MCF 10A (cell line): ENCODE measurements at regions not wholly inside any gene's neighbourhood (a gene's known extent, or its start where the extent isn't known, plus 50 kb on each side); places are given as distances from the start of the nearest gene placed in this dataset.

Source experiments
- BruUV-seq: library from RNA; stranded (reverse); fragments of 400-500 nt; replicated peaks from 2 replicates; lab custom pipeline; 2021; lab: Mats Ljungman, UMichigan
- CTCF ChIA-PET: fragments of 300-600 bp; sonication (Branson Sonifier 250); formaldehyde crosslinking; extraction: SDS; loops from one replicate; lab custom pipeline; 2021; ENCODE audit warnings: antibody characterized with exemption, inconsistent platforms; lab: Yijun Ruan, JAX
- POLR2A ChIA-PET: fragments of 300-600, 350-650 bp; sonication (Branson Sonifier 250); formaldehyde crosslinking; extraction: SDS; loops from one replicate; lab custom pipeline; 2020; ENCODE audit warnings: antibody characterized with exemption, inconsistent platforms; lab: Yijun Ruan, JAX
- DNase-seq: peaks from one replicate; pipeline ENCODE4 v3.0.0-alpha.2; 2018; ENCODE audit not compliant: unreplicated experiment
- H3K27ac Mint-ChIP-seq: one replicate; pipeline ENCODE4 v1.8.0; 2022; ENCODE audit warnings: mild to moderate bottlenecking, low read depth, mixed read lengths; ENCODE audit not compliant: unreplicated experiment
- H3K27me3 Mint-ChIP-seq: one replicate; pipeline ENCODE4 v1.8.0; 2022; ENCODE audit warnings: mixed read lengths; ENCODE audit not compliant: insufficient read depth, unreplicated experiment
- H3K36me3 Mint-ChIP-seq: one replicate; pipeline ENCODE4 v1.8.0; 2022; ENCODE audit warnings: mild to moderate bottlenecking, moderate library complexity, mixed read lengths; ENCODE audit not compliant: insufficient read depth, unreplicated experiment
- H3K4me1 Mint-ChIP-seq: one replicate; pipeline ENCODE4 v1.8.0; 2022; ENCODE audit warnings: mixed read lengths; ENCODE audit not compliant: insufficient read depth, unreplicated experiment
- H3K4me3 Mint-ChIP-seq: one replicate; pipeline ENCODE4 v1.8.0; 2022; ENCODE audit warnings: mild to moderate bottlenecking, moderate library complexity, mixed read lengths; ENCODE audit not compliant: unreplicated experiment
- H3K9me3 Mint-ChIP-seq: one replicate; pipeline ENCODE4 v1.8.0; 2022; ENCODE audit warnings: mixed read lengths; ENCODE audit not compliant: unreplicated experiment
- CTCF ChIP-seq: fragments of 200-600 bp; IDR thresholded peaks from one replicate; pipeline ENCODE4 v1.8.0; 2022; ENCODE audit warnings: antibody characterized with exemption, mild to moderate bottlenecking; ENCODE audit not compliant: unreplicated experiment
- intact Hi-C: fragments of 100-400 bp; cut with micrococcal nuclease; formaldehyde crosslinking; loops from 2 replicates; pipeline ENCODE4 v1.14.1; 2022

GRCh38 chr2:120515759-120516678, 170.1 kb downstream of the INHBB start:
- Mint-ChIP-seq H3K27me3 (peaks cover 24% of the 10 kb centered on the region), H3K4me3 (no peak overlapping the region), H3K4me1 (no peaks in the 10 kb centered on the region), H3K36me3 (no peaks in the 10 kb centered on the region), H3K9me3 (no peaks in the 10 kb centered on the region), H3K27ac (no peak overlapping the region)
- ChIA-PET POLR2A (no interaction called here), CTCF (no interaction called here)
- intact Hi-C loops = no loop called here
- no TSS peak for BruUV-seq
- TF ChIP-seq CTCF = no peak
- DNase-seq = no peak

GRCh38 chr2:120516679-120517314, 170.9 kb downstream of the INHBB start:
- H3K27ac Mint-ChIP-seq = no peak overlapping the region
- no peaks in the 10 kb centered on the region for H3K36me3 Mint-ChIP-seq
- no peak for TF ChIP-seq CTCF
- CTCF ChIA-PET = no interaction called here
- POLR2A ChIA-PET = interaction anchor here (0.7 kb wide), 1 partner anchor 103 kb away, joined by 3 read pairs; no protein-coding TSS in a partner anchor
- H3K9me3 Mint-ChIP-seq = no peaks in the 10 kb centered on the region
- intact Hi-C loops = no loop called here
- no peak for DNase-seq
- H3K4me1 Mint-ChIP-seq = no peaks in the 10 kb centered on the region
- no TSS peak for BruUV-seq
- H3K27me3 Mint-ChIP-seq = peaks cover 24% of the 10 kb centered on the region
- no peak overlapping the region for H3K4me3 Mint-ChIP-seq

- TF ChIP-seq CTCF = no peak
- H3K36me3 Mint-ChIP-seq = no peaks in the 10 kb centered on the region
- ChIA-PET POLR2A (no interaction called here), CTCF (interaction anchor here (1.6 kb wide), 1 partner anchor 204 kb away, joined by 5 read pairs; no protein-coding TSS in a partner anchor)
- BruUV-seq = no TSS peak
- H3K9me3 Mint-ChIP-seq = no peaks in the 10 kb centered on the region
- no peak overlapping the region for H3K4me3 Mint-ChIP-seq
- DNase-seq = no peak
- no peak overlapping the region for H3K27ac Mint-ChIP-seq
- intact Hi-C loops = no loop called here
- H3K4me1 Mint-ChIP-seq = no peaks in the 10 kb centered on the region
- H3K27me3 Mint-ChIP-seq = peaks cover 24% of the 10 kb centered on the region
Measured at GRCh38 chr2:120517751-120518469, 172.0 kb downstream of the INHBB start.

DNA sequence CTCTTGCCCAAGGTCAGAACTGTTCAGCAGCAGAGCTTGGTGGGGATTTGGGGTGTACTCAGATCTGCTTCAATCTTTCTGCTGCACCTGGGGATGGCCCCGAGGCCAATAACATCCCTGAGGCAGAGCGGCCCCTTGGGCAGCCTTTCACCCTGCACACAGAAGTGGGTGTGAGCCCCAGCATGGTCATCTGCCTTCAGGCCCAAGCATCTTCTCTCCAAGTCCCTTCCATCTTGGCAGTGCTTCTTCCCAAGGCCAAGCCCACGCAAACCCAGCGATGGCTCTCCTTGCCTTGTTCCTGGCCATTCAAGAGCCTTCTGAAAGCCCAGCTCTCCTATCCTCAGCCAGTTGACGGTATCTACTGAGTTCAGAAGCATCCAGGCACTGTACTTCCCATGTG, 172.9 kb downstream of the INHBB start:
- H3K36me3 Mint-ChIP-seq = no peaks in the 10 kb centered on the region
- no peak for DNase-seq
- intact Hi-C loops = no loop called here
- H3K27me3 Mint-ChIP-seq = peaks cover 24% of the 10 kb centered on the region
- no peak overlapping the region for H3K27ac Mint-ChIP-seq
- ChIA-PET CTCF (interaction anchor here (1.6 kb wide), 1 partner anchor 204 kb away, joined by 5 read pairs; no protein-coding TSS in a partner anchor), POLR2A (no interaction called here)
- H3K9me3 Mint-ChIP-seq = no peaks in the 10 kb centered on the region
- no peaks in the 10 kb centered on the region for H3K4me1 Mint-ChIP-seq
- BruUV-seq = no TSS peak
- no peak overlapping the region for H3K4me3 Mint-ChIP-seq
- TF ChIP-seq CTCF = no peak
